Endodermal cell (in vitro differentiated cells): ENCODE measurements at regions not wholly inside any gene's neighbourhood (a gene's known extent, or its start where the extent isn't known, plus 50 kb on each side); places are given as distances from the start of the nearest gene placed in this dataset.

Experiments used
- DNase-seq: peaks from one replicate; pipeline ENCODE4 v3.0.0-alpha.2; 2017
- H3K27ac ChIP-seq: 2 replicates; pipeline ENCODE4 v1.5.1; 2013; ENCODE audit warnings: mild to moderate bottlenecking, low read depth, low read length, moderate library complexity
- H3K27me3 ChIP-seq: 2 replicates; pipeline ENCODE4 v1.6.1; 2013; ENCODE audit warnings: mild to moderate bottlenecking, low read length, moderate library complexity; ENCODE audit not compliant: insufficient read depth, control insufficient read depth, poor library complexity, severe bottlenecking
- H3K36me3 ChIP-seq: 2 replicates; pipeline ENCODE4 v1.7.0; 2013; ENCODE audit warnings: mild to moderate bottlenecking, low read length, moderate library complexity; ENCODE audit not compliant: control insufficient read depth, insufficient read depth
- H3K4me1 ChIP-seq: one replicate; pipeline ENCODE4 v1.7.0; 2013; ENCODE audit warnings: low read length; ENCODE audit not compliant: control insufficient read depth, insufficient read depth
- H3K4me3 ChIP-seq: 2 replicates; pipeline ENCODE4 v1.5.1; 2013; ENCODE audit warnings: mild to moderate bottlenecking, low read length, moderate library complexity
- H3K9ac ChIP-seq: 2 replicates; pipeline ENCODE4 v1.6.1; 2013; ENCODE audit warnings: mild to moderate bottlenecking, low read length, moderate library complexity; ENCODE audit not compliant: poor library complexity, severe bottlenecking; ENCODE audit errors: extremely low read depth
- H3K9me3 ChIP-seq: 2 replicates; pipeline ENCODE4 v1.6.1; 2013; ENCODE audit warnings: mild to moderate bottlenecking, low read length, moderate library complexity; ENCODE audit not compliant: control insufficient read depth
- H3K27ac Mint-ChIP-seq: 2 replicates; pipeline ENCODE4 v1.8.0; 2020; ENCODE audit warnings: mixed read lengths
- H3K27me3 Mint-ChIP-seq: 2 replicates; pipeline ENCODE4 v1.8.0; 2021; ENCODE audit warnings: mild to moderate bottlenecking, mixed read lengths; ENCODE audit not compliant: insufficient read depth
- H3K36me3 Mint-ChIP-seq: 2 replicates; pipeline ENCODE4 v1.8.0; 2020; ENCODE audit warnings: low read depth, mixed read lengths
- H3K4me1 Mint-ChIP-seq: 2 replicates; pipeline ENCODE4 v1.8.0; 2020; ENCODE audit warnings: mixed read lengths
- H3K4me3 Mint-ChIP-seq: 2 replicates; pipeline ENCODE4 v1.8.0; 2020; ENCODE audit warnings: mild to moderate bottlenecking, moderate library complexity, mixed read lengths
- H3K9me3 Mint-ChIP-seq: 2 replicates; pipeline ENCODE4 v1.8.0; 2020; ENCODE audit warnings: mild to moderate bottlenecking, mixed read lengths
- CTCF ChIP-seq: fragments of 200-600 bp; sonication (generic); conservative IDR thresholded peaks from 2 replicates; pipeline ENCODE4 v1.5.0; 2021; ENCODE audit warnings: antibody characterized with exemption, mild to moderate bottlenecking
- WGBS, 2 experiments: methylation state at CpG; one replicate each; pipeline versions ENCODE4 v1.1.5 to v1.1.7; 2013; ENCODE audit warnings: missing lambda C conversion rate in 2 of 2, mixed read lengths in 1 of 2; ENCODE audit not compliant: insufficient coverage in 1 of 2, insufficient read length in 1 of 2; 5-methylcytosine and 5-hydroxymethylcytosine counted together

- no peak for DNase-seq
- Mint-ChIP-seq H3K36me3 (peaks cover 2% of the 10 kb centered on the region), H3K4me3 (no peak overlapping the region), H3K9me3 (peaks cover 11% of the 10 kb centered on the region), H3K27ac (no peak overlapping the region), H3K27me3 (no peaks in the 10 kb centered on the region), H3K4me1 (peaks cover 14% of the 10 kb centered on the region)
- Histone ChIP-seq H3K27me3 (no peaks in the 10 kb centered on the region), H3K4me3 (no peak overlapping the region), H3K9ac (no peak overlapping the region), H3K36me3 (no peaks in the 10 kb centered on the region), H3K9me3 (no peaks in the 10 kb centered on the region), H3K27ac (no peak overlapping the region), H3K4me1 (no peaks in the 10 kb centered on the region)
- WGBS, 2 experiments, result 58 to 72% methylated on average over 5 to 8 of the region's 8 CpGs
- peak; percentile 91 for TF ChIP-seq CTCF
These were observed 77.6 kb upstream of the PRKD1 start for GRCh38 chr14:30005114-30005808.

- Histone ChIP-seq H3K9me3 (no peaks in the 10 kb centered on the region), H3K36me3 (no peaks in the 10 kb centered on the region), H3K4me3 (no peak overlapping the region), H3K27me3 (no peaks in the 10 kb centered on the region), H3K9ac (no peak overlapping the region), H3K27ac (peak overlapping the region; percentile 14), H3K4me1 (no peaks in the 10 kb centered on the region)
- peaks cover 2% of the 10 kb centered on the region for H3K36me3 Mint-ChIP-seq
- no peak for DNase-seq
- H3K4me3 Mint-ChIP-seq, result no peak overlapping the region
- no peak for TF ChIP-seq CTCF
- H3K4me1 Mint-ChIP-seq, result peaks cover 13% of the 10 kb centered on the region
- peaks cover 11% of the 10 kb centered on the region for H3K9me3 Mint-ChIP-seq
- H3K27me3 Mint-ChIP-seq, result no peaks in the 10 kb centered on the region
- no peak overlapping the region for H3K27ac Mint-ChIP-seq
- 85 to 100% methylated on average over 1 to 2 of the region's 2 CpGs for WGBS, 2 experiments
These were observed 79.0 kb upstream of the PRKD1 start for GRCh38 chr14:30006695-30007094.

GRCh38 chr14:30015489-30015888 is 87.8 kb upstream of the PRKD1 start:
- 86% methylated on average over 1 of the region's 2 CpGs; no CpG with 5 or more reads in 1 of the 2 experiments for WGBS, 2 experiments
- no peak overlapping the region for H3K4me3 Mint-ChIP-seq
- no peak overlapping the region for H3K27ac Mint-ChIP-seq
- DNase-seq, result no peak
- Histone ChIP-seq H3K4me1 (no peaks in the 10 kb centered on the region), H3K27ac (no peak overlapping the region), H3K27me3 (no peaks in the 10 kb centered on the region), H3K4me3 (no peak overlapping the region), H3K36me3 (no peaks in the 10 kb centered on the region), H3K9ac (no peak overlapping the region), H3K9me3 (no peaks in the 10 kb centered on the region)
- TF ChIP-seq CTCF, result no peak
- no peaks in the 10 kb centered on the region for H3K9me3 Mint-ChIP-seq
- no peaks in the 10 kb centered on the region for H3K36me3 Mint-ChIP-seq
- H3K4me1 Mint-ChIP-seq, result no peaks in the 10 kb centered on the region
- H3K27me3 Mint-ChIP-seq, result no peaks in the 10 kb centered on the region
